ENCODE measurements at regions not wholly inside any gene's neighbourhood (a gene's known extent, or its start where the extent isn't known, plus 50 kb on each side); places are given as distances from the start of the nearest gene placed in this dataset.

DNA sequence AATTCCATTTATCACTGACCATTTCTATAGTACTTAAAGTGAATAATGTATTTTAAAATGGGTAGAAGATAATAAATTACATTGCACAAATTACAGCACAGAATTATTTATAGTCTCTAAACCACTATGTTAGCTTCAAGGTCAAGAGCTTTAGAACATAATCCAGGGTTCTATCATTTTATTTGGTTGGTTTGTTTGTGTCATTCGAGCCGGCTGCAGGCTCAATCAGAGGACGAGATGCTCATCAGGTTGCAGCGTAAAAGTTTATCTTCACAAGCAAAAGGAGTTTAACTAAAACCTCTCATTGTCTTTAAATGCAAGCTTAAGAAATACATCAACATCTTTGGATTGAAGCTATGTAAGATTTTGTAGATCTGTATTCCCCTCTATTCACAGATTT is 523.8 kb downstream of the EFNA5 start:
- no peak for DNase-seq (ENCODE audit: low read depth in 2 of 2)

GRCh38 chr5:107135391-107135790 is 535.3 kb downstream of the EFNA5 start:
- DNase-seq (ENCODE audit: low read depth in 2 of 2): no peak

DNA sequence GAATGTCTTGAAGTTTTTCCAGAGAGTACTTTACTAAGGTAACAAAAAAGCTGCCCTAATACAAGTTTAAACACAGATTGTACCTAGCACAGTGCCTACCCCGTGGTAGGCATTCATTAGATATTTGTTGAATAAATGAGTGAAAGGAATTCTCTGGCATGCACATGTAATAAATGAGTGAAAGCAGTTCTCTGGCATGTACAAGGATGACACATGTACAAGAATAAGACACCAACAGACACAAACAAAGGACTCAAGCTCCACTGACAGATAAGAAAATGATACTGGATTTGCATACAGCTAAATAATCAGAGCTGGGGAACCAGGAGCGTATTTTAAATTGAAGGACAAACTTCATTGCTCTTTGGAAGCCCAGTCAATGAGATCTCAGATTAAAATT is 535.8 kb downstream of the EFNA5 start:
- DNase-seq (ENCODE audit: low read depth in 2 of 2): no peak

DNA sequence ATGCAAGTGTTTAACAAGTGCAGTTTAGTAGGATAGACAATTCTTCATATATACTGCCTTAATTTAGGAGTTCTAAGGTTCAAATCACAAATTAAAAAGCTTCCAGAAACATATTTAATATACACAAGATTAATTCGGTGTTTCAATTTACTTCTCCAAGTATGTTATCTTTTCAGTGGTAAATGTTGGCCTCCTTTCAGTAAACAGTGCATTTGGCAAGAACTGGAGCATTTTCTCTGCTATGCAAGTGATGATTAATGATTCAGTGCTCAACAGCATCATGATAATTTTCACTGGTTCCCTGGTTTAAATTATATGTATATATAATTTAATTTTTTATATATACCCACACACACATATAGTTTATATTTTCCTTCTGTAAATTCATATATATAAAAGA is 541.7 kb downstream of the EFNA5 start:
- no peak for DNase-seq (ENCODE audit: low read depth in 2 of 2)

DNA sequence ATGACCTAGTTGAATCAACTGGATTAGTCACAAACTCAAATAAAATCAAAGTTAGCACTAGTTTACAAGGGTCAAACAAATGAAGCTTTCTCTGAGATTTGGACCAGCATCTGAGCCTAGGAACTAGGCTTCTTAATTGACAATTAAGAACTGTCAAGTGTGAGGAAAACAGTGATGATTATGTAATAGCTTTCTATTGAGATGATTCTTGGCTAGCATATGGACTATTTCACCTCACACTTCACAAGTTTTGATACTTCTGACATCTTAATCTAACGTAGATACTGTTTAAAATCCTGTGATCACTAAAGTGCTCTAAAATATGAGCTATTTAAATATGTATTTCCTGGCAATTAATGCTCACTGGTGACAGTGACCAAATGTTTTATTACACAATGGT is 542.9 kb downstream of the EFNA5 start:
- DNase-seq (ENCODE audit: low read depth in 2 of 2): no peak

GRCh38 chr5:107126341-107126740 is 544.4 kb downstream of the EFNA5 start:
- no peak for DNase-seq (ENCODE audit: low read depth in 2 of 2)

- no peak for DNase-seq (ENCODE audit: low read depth in 2 of 2)
Observed at GRCh38 chr5:107124376-107124775, 546.4 kb downstream of the EFNA5 start.

DNA sequence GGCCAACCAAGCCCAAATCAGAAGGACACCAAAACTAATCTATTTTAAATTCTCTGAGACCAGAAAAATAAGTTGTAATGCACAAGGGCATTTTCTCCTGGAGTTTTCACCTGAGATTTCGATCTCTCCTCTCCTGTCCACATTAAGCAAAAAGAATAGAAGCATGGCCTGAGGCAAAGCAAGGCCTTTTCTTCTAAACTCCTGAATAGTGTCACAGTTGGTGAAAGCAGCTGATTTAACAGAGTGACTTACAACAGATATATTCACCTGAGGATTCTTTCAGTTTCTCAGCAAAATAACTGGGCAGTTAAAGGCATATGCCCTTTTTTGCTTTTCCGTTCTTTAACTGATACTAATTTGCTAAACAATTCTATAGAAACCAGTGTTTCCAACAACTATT is 547.7 kb downstream of the EFNA5 start:
- DNase-seq (ENCODE audit: low read depth in 2 of 2): no peak

GRCh38 chr5:107121793-107122519 is 548.8 kb downstream of the EFNA5 start:
- DNase-seq (ENCODE audit: low read depth in 2 of 2): no peak

DNA sequence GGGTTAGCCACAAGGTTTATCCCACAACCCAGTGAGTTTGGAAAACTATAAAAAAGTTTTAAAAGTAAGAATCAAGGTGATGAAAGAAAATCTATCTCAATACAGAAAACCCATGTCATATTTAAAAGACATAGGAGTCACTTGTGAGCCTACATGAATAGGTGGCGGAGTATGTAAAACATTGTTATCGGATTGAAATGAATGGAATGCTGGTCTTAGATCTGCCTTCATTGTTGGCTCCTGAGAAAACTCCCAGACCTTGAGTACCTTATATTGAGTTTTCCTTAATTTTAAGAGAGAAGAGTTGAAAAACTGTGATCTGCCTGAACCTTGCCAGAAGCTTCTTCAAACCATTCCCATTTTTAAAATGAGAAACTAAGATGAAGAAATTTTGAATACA is 551.1 kb downstream of the EFNA5 start:
- no peak for DNase-seq (ENCODE audit: low read depth in 2 of 2)

- DNase-seq (ENCODE audit: low read depth in 2 of 2): no peak
Observed at GRCh38 chr5:107118184-107119019, 552.3 kb downstream of the EFNA5 start.

- no peak for DNase-seq (ENCODE audit: low read depth in 2 of 2)
Observed at GRCh38 chr5:107112216-107112615, 558.5 kb downstream of the EFNA5 start.

- DNase-seq (ENCODE audit: low read depth in 2 of 2): no peak
Observed at GRCh38 chr5:107104040-107104995, 566.4 kb downstream of the EFNA5 start.

- DNase-seq (ENCODE audit: low read depth in 2 of 2): no peak
Observed at GRCh38 chr5:107103522-107103921, 567.2 kb downstream of the EFNA5 start.

DNA sequence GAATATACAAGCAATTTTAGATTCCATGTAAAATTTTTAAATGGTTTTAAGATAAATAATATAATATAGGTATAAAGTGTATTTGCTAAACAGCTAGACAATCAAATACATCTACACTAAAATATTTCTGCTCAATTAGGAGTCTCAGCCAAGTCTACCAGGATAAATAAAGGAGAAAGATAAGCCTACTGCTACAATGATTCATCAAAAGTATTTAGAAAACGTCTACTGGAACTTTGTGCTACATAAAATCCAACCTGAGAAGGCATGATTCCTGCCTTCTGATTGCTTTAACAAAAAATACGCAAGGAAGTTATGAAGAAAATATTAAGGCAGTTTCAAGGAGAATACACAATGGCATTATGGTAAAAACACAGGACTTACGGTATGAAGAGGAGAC is 570.6 kb downstream of the EFNA5 start:
- DNase-seq (ENCODE audit: low read depth in 2 of 2): no peak

- DNase-seq (ENCODE audit: low read depth in 2 of 2): no peak
Observed at GRCh38 chr5:107099506-107099905, 571.2 kb downstream of the EFNA5 start.

DNA sequence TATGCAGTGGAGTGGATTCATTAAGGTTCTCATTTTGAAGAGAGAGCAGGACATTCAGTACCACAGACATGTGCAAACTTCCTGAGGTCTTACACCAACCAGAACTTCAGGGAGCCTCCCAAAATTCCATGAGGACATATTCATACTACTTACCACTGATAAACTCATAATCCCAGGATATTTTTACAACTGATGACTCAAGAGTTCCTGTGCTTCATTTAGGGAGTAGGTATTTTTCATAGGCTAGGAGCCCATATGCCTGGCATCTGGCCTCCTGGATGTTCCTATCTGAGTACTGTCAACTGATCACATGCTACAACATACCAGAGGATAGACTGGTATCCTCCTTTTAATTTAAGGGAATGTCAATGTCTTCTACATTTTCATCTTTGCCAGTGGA is 578.0 kb downstream of the EFNA5 start:
- no peak for DNase-seq (ENCODE audit: low read depth in 2 of 2)

GRCh38 chr5:107090506-107090905 is 580.2 kb downstream of the EFNA5 start:
- DNase-seq (ENCODE audit: low read depth in 2 of 2): no peak

GRCh38 chr5:107088907-107089306 is 581.8 kb downstream of the EFNA5 start:
- no peak for DNase-seq (ENCODE audit: low read depth in 2 of 2)

GRCh38 chr5:107085572-107085971 is 585.2 kb downstream of the EFNA5 start:
- DNase-seq (ENCODE audit: low read depth in 2 of 2): no peak

DNA sequence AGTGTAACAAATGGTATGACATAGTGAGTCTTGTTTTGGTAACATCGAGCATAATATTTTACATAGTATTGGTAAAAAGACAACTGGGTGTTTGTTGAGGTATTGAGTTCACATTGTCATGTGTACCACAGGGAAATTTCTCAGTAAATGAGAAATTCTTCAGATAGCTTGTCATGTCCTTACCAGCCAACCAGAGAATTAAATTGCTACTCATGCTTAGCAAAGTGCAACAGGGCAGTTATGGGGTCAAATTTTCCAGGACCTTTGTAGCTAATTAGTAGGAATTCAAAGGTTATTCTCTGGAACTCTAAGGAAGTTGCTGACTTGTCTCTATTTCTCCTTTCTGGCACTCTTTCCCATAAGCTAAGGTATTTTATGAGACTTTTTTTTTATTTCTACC is 595.7 kb downstream of the EFNA5 start:
- DNase-seq (ENCODE audit: low read depth in 2 of 2): no peak

GRCh38 chr5:107072967-107073366 is 597.8 kb downstream of the EFNA5 start:
- DNase-seq (ENCODE audit: low read depth in 2 of 2): no peak

Data from stimulated activated CD8-positive, alpha-beta memory T cell treated with anti-CD3 and anti-CD28 coated beads, Interleukin-2, amount 100 ng/mL, for 48 hours (primary cell).